Esophagus squamous epithelium (tissue), 4 donors: ENCODE measurements at regions not wholly inside any gene's neighbourhood (a gene's known extent, or its start where the extent isn't known, plus 50 kb on each side); places are given as distances from the start of the nearest gene placed in this dataset.

Experiments used
- CTCF ChIP-seq, 6 experiments: fragments of 450-650 bp in 4 of 6; fragments of 200-600 bp in 2 of 6; sonication (generic) in 2 of 6; IDR thresholded peaks; one replicate each; pipeline ENCODE4 v1.5.1; 2016 to 2019; ENCODE audit warnings: antibody characterized with exemption in 6 of 6, mild to moderate bottlenecking in 4 of 6, moderate library complexity in 4 of 6
- POLR2A ChIP-seq, 4 donors: fragments of 450-650 bp; IDR thresholded peaks; one replicate each; pipeline ENCODE4 v1.6.1; 2017; ENCODE audit warnings: antibody characterized with exemption in 4 of 4, mild to moderate bottlenecking in 4 of 4, moderate library complexity in 3 of 4

GRCh38 chr2:136612079-136612478, 153.3 kb upstream of the THSD7B start:
- TF ChIP-seq CTCF (IDR thresholded peaks at IDR 0.05) = no peak
- no peak for TF ChIP-seq POLR2A (IDR thresholded peaks at IDR 0.05)
